ENCODE measurements at regions not wholly inside any gene's neighbourhood (a gene's known extent, or its start where the extent isn't known, plus 50 kb on each side); places are given as distances from the start of the nearest gene placed in this dataset.
A peak's percentile ranks its signal among the peaks of the same experiment; 100 is the strongest.

DNA sequence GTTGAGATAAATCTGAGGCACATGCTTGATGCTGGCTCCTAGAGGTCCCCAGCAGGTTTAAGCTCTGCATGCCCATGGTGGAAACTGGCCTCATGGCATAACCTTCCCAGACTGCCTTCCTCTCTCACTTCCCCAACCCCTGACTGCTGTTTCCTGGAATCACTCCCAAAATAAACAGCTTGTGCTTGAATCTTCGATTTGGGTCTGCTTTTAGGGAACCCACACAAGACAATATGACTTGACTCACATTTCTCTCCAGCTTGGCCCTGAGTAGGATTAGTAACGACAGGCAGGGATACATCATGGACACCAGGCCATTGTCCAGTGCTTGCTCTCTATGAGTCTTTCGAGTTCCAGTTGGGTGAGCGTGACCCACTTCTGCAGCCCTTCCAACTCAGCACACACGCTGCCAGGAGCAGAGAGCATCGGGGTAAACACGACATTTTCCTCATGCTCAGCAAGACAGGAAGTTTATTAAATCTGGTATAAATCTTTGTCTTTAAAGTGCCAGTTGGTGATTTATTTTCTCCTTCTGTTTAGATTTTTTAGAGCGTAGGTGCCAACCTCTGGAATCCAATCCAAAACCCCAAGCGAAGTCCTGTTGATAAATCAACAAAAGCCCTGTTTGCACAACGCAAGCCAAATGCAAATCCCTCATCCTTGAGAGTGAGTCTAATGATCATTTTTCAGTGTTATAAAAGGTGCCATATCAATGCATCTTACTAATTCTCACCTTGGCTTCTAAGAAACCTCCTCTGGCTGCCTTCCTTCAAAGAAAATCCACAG, 135.0 kb downstream of the FOXA2 start:
- H3K4me3 ChIP-seq = no peak overlapping the region
- no peaks in the 10 kb centered on the region for H3K36me3 ChIP-seq
- no peaks in the 10 kb centered on the region for H3K4me1 ChIP-seq (ENCODE audit: low read depth)
- no peak overlapping the region for H3K27ac ChIP-seq
- H3K27me3 ChIP-seq = peaks cover 40% of the 10 kb centered on the region
- TF ChIP-seq, protein P1, sequence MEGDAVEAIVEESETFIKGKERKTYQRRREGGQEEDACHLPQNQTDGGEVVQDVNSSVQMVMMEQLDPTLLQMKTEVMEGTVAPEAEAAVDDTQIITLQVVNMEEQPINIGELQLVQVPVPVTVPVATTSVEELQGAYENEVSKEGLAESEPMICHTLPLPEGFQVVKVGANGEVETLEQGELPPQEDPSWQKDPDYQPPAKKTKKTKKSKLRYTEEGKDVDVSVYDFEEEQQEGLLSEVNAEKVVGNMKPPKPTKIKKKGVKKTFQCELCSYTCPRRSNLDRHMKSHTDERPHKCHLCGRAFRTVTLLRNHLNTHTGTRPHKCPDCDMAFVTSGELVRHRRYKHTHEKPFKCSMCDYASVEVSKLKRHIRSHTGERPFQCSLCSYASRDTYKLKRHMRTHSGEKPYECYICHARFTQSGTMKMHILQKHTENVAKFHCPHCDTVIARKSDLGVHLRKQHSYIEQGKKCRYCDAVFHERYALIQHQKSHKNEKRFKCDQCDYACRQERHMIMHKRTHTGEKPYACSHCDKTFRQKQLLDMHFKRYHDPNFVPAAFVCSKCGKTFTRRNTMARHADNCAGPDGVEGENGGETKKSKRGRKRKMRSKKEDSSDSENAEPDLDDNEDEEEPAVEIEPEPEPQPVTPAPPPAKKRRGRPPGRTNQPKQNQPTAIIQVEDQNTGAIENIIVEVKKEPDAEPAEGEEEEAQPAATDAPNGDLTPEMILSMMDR (IDR thresholded peaks at IDR 0.05; ENCODE audit: low read depth, low read length) = no peak
- no peak for DNase-seq (ENCODE audit: low read depth in 1 of 2, low spot score in 1 of 2)
- H3K9me3 ChIP-seq (ENCODE audit: low read depth) = no peaks in the 10 kb centered on the region

DNA sequence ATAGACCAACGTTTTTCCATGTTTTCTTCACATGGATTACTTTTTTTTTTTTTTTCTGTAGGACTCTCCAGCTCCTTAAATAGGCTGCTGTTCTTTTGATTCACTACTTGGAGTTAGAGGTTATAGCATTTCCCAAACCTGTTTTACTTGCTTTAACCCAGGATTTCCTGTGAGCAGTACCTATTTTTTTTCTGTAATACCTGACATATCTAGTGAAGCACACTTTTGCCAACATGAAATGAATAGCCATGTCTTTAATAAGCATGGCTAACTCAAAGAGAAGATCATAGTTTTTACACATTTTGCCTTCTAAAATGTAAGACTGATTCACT, 137.0 kb downstream of the FOXA2 start:
- DNase-seq (ENCODE audit: low read depth in 1 of 2, low spot score in 1 of 2) = no peak
- Histone ChIP-seq H3K27ac (no peak overlapping the region), H3K36me3 (no peaks in the 10 kb centered on the region), H3K9me3 (ENCODE audit: low read depth) (no peaks in the 10 kb centered on the region), H3K4me1 (ENCODE audit: low read depth) (no peaks in the 10 kb centered on the region), H3K27me3 (peaks cover 30% of the 10 kb centered on the region), H3K4me3 (no peak overlapping the region)
- TF ChIP-seq, protein P1 (IDR thresholded peaks at IDR 0.05; ENCODE audit: low read depth, low read length) = no peak

DNA sequence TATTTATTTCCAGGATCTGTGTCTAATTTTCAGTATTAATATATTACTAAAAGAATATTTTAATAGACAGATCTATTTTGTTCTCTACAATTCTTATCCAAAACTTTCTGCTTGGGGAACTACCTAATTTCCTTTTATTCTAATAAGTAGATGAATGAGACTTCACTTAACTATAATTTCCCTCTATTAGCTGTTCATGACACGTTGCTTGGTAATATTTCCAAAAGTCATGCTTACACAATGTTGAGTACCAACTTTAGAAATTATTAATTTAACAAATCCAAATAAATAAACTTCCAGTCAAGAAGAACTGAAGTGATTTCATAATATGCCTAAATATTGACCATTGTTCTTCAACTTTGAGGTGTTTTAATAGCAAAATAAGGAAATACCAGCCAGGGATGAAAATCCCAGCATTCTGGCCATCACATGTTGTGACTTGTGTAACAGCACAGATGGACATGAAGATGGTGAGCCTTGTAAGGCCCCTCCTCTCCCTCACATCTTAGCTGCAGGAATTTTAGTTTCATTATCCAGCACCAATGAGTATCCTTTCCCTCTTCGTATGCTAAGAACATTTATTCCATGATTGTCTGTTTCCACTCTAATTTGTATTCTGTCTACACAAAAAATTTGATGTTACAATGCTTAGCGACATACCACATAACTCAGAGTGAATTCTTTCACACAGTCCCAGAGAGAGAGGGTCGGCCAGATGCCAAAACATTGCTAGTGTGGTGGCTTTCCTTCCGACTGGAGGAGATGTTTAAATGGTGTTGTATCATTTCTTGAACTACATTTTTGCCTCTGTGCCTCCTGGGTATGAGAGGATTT, 137.5 kb downstream of the FOXA2 start:
- TF ChIP-seq, protein P1 (IDR thresholded peaks at IDR 0.05; ENCODE audit: low read depth, low read length) = no peak
- Histone ChIP-seq H3K4me3 (no peak overlapping the region), H3K36me3 (no peaks in the 10 kb centered on the region), H3K27ac (no peak overlapping the region), H3K4me1 (ENCODE audit: low read depth) (no peaks in the 10 kb centered on the region), H3K27me3 (peaks cover 24% of the 10 kb centered on the region), H3K9me3 (ENCODE audit: low read depth) (no peaks in the 10 kb centered on the region)
- DNase-seq (ENCODE audit: low read depth in 1 of 2, low spot score in 1 of 2) = peak in 1 of 2 donors; percentile 13

DNA sequence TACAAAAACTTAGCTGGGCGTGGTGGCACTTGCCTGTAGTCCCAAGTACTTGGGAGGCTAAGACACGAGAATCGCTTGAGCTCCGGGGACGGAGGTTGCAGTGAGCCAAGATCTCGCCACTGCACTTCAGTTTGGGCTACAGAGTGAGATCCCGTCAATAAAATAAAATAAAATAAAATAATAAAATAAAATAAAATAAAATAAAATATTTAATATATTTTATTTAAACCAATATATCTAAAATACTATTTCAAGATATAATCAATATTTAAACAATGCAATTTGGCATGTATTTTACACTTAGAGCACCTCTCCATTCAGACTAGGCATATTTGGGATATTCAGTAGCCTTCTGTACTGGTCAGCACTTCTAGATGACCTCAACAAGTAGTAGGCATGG, 142.1 kb downstream of the FOXA2 start:
- H3K9me3 ChIP-seq (ENCODE audit: low read depth) = no peaks in the 10 kb centered on the region
- H3K27me3 ChIP-seq = peaks cover 3% of the 10 kb centered on the region
- no peak overlapping the region for H3K27ac ChIP-seq
- DNase-seq (ENCODE audit: low read depth in 1 of 2, low spot score in 1 of 2) = no peak
- no peaks in the 10 kb centered on the region for H3K36me3 ChIP-seq
- no peaks in the 10 kb centered on the region for H3K4me1 ChIP-seq (ENCODE audit: low read depth)
- TF ChIP-seq, protein P1 (IDR thresholded peaks at IDR 0.05; ENCODE audit: low read depth, low read length) = no peak
- no peak overlapping the region for H3K4me3 ChIP-seq

DNA sequence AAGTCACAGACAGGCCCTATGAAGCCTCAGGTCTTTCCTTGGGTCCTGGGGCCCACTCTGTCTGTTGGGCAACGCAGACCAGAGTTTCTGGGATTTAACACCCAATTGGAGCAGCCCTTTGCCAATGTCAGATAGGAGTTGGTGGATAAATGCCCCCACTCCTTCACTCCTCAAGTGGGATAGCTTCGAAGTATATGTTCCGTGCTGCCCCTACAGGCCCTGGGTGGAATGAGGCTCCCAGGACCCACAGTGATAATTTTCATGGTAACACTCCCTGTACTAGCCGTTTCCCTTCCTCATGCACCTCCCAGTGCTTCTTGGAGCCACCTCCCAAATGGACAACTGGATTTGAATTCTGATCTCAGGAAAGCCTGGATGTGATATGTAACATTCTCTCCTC, 145.4 kb downstream of the FOXA2 start:
- peak in 1 of 2 donors; percentile 1 for DNase-seq (ENCODE audit: low read depth in 1 of 2, low spot score in 1 of 2)
- no peaks in the 10 kb centered on the region for H3K27me3 ChIP-seq

More for the DNA sequence above, 145.4 kb downstream of the FOXA2 start:
- no peaks in the 10 kb centered on the region for H3K9me3 ChIP-seq (ENCODE audit: low read depth)
- no peaks in the 10 kb centered on the region for H3K36me3 ChIP-seq
- TF ChIP-seq, protein P1 (IDR thresholded peaks at IDR 0.05; ENCODE audit: low read depth, low read length) = peak; percentile 26
- H3K4me1 ChIP-seq (ENCODE audit: low read depth) = no peaks in the 10 kb centered on the region
- no peak overlapping the region for H3K27ac ChIP-seq
- no peak overlapping the region for H3K4me3 ChIP-seq
